Ureter (tissue), 1 donor: ENCODE measurements at regions not wholly inside any gene's neighbourhood (a gene's known extent, or its start where the extent isn't known, plus 50 kb on each side); places are given as distances from the start of the nearest gene placed in this dataset.
"Not testable (repeated sequence)": the region's sequence is repeated elsewhere in the genome, so short reads cannot be mapped to it uniquely, and the experiment has no call there.

ENCODE experiments used
- DNase-seq: peaks from one replicate; pipeline ENCODE4 v3.0.0-alpha.2; 2020; ENCODE audit warnings: low spot score
- donor health status: DM: yes; HTN: yes; CAD: no.

DNA sequence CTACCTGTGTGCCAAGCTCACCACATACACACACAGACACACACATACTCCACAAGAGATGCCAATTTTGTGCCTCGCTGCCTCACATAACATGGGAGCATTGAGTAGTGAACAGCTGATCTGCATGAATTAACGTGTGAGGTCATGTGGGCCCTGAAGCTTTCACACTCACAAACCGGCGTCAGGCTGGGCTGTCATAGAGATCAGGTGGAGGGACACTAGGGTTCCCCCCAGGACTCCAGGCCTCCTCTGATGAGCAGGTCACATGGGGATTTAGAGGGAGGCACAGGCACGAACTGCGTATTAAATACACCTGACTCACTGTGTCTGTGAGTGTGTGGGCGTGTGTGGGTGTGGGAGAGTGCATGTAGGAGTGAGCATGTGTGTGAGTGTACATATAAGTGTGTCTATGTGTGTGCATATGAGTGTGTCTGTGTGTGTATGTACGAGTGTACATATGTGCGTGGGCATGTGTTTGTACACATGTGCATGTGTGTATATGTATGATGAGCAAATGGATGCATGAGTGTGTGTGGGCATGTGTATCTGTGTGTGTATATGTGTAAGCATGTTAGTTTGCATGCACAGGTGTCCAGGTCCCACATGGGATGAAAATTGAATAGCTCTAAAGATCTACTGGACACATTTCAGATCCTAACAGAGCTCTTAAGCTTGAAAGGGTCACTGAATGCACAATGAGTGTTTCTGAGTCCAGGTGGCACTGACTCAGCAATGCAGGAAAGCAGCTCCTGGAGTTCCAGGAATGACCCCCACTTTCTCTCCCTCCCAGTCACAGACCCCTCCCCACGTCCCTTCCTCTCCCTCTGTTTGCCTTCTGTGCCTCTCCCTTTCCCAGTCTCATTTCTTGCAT lies 336.6 kb downstream of the PREX1 start:
- no peak for DNase-seq

DNA sequence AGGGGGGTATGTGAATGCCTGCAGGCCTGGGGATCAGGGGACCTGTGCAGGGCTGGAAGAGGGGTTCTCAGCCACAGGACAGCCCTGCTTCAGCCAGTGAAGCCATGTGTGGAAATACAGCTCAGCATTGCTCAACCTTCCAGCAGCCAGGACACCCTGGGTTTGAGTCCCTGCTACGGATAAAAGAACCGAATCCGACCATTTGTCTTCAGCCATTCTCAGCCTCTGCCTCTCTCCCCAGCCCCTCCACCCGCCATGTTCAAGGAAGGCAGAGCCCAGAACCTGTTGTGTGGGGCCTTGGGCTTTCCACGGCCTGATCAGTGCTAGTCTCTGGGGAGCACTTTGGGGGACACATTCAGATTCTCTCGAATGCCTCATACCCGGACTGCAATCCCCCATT lies 337.5 kb downstream of the PREX1 start:
- DNase-seq, result not testable (repeated sequence)

DNA sequence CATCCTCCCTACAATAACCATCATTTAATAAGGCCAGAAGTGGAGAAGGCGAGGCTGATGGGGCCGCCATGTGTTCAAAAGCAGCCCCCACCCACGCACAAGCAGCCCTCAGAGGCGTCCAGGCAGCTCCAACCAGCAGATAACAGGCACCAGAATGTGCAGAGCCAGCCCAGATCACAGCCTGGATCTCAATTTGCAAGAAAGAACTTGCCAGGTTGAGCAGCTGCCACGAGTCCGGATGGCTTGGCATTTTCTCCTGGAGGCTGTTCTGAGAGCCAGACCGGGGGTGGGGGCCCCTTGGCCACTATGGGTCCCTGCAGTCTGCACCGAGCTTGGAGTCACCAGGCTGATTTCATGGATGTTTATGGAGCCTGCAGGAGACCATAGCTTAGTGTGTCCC lies 338.1 kb downstream of the PREX1 start:
- no peak for DNase-seq

DNA sequence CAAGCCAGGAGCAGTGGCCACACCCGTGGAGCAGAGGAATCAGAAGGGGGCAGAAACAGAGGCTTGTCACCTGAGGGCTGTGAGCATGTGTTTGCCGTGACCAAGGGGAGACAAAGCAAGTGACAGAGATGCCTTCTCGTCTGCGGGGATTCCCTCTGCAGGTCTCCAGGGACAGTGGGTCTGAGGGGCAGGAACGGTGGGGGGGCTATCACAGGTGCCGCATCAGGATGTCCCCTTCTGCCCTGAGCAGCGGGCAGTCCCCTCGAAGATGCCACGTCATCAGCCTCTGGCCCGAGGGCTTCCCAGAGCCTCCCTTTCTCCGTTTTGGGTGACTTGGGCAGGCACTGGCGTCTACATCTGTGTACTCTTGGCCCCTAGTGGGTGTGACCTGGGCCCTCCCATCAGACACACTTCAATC lies 338.7 kb downstream of the PREX1 start:
- no peak for DNase-seq

DNA sequence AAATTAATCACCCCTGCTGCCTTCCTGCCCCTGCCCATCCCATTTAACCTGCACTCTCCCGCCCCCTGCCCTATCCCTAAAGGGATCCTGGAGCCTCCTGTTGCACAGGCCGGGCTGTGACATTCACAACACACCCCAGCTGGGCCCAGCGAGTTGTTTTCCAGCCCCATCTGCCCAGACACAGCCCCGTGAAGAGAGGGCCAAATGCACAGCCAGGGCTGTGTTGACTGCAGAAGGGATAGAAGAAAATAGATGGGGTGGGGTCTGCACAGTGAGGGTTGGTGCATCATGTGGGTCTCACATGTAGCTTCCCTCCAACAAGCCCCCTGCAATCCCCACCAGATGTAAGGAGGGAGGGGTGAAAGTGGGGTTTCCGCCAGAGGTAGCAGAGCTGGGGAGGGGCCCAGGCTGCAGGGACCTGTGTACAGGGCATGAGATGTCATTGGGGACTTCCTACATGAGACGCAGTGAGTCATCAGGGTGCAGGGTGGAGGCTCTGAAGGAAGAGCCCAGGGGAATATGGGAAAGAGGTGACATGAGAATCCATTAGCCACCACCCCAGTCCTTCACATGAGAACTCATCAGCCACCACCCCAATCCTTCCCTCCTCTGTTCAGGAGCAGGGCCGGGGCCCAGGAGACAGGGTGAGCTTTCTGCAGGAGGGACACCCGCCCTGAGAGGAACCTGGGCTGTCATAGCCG lies 339.3 kb downstream of the PREX1 start:
- DNase-seq, result not testable (repeated sequence)

DNA sequence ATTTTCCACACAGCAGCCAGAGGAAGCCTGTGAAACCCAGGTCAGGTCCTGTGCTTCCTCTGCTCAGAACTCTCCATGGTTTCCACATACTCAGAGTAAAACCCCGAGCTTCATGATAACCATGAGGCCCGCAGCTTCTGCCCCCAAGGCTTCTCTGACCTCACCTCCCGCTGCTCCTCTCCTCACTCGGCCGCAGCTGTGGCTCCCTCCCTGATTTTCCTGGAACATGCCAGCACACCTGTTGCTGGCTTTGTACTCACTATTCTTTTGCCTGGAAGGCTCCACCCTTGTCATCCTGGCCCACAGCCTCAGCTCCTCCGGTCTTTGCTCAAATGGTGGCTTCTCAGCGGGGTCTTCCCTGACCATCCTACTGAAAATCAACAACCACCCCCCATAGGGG lies 341.7 kb downstream of the PREX1 start:
- DNase-seq, result no peak

DNA sequence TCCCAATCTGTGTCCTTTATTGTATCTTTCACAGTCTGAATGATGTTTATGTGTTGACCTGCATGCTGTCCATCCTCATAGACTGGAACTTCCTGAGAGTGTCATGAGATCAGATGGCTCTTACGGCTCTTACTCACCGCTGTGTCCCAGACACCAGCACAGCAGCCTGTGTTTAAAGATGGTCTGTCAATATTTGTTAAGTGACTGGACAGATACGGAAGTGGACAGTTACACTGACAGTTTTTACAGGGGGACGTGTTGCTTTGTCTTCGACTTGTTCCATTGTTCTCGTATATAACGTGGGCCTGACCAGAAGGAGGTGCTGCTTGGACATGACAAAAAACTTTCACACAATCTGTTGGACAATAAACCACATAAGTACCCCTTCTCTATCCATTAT lies 342.6 kb downstream of the PREX1 start:
- DNase-seq, result not testable (repeated sequence)

DNA sequence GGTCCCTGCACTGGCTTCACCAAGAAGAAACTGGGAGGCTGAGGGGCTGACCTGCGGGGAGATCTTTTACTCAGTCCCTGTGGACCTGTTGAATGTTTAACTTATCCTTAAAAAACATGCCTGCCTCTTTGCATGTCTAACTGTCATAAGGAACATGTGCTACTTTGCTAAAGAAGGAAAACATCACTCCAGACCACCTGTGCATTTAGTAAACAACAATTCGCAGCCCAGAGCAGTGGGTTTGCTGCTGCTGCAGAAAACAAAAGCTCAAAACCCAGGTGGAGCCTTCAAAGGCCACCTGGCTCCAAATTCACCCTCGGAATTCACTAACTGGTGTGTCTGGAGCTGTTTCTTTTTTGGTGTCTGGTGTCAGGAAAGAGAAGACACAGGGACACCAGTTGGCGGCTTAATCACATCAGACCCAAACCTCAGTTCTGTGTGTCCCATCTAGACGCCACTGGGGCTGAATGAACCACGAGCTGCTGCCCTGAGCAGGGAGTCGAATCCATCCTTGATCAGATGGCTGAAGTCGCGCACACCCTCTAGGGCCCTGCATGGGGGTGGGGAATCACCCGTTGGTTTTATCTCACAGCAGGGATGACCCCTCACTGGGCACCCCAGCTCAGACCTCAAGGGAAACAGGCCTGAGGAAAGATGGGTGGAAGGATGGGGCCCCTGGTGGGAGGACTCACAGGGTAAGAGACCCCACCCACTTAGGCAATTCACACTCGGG lies 344.3 kb downstream of the PREX1 start:
- no peak for DNase-seq

DNA sequence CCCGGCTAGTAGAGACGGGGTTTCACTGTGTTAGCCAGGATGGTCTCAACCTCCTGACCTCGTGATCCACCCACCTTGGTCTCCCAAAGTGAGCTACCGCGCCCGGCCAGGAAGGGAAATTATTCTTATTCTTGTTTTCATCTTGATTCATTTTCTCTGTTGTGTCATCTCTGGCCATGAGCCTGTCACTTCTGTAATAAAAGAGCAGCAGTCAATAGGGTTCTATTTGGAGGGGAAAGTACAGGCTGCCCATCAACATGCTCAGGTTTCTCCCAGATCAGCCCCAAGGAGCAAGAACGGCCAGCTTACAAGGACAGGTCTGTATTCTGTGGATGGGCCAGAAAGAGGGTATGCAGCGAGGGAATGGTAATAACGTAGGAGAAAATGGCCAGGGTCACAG lies 345.0 kb downstream of the PREX1 start:
- no peak for DNase-seq

DNA sequence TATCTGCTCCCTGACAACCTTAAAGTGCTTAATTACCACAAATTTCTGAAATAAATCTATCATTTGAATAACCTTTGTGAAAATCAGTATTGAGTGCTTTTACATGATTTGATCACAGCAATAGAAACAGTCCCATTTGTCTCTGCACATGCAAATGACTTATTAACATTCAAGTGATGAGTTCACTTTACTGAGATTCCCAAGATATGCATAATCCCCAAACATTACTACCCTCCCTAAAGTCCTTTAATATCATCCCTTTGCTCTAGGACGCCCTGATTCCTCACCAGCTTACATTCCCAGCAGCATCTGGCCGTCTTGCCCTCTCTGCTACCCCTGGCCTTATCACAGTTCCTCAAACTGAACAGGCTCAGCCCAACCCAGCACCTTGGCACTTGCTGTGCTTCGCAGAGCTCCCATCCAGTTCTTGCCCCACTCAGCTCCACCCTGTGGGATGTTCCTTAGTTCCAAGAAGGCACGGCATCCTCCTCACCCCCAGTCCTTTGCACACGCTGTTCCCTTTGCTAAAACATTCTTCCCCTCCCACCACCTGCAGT lies 347.5 kb downstream of the PREX1 start:
- DNase-seq, result no peak

DNA sequence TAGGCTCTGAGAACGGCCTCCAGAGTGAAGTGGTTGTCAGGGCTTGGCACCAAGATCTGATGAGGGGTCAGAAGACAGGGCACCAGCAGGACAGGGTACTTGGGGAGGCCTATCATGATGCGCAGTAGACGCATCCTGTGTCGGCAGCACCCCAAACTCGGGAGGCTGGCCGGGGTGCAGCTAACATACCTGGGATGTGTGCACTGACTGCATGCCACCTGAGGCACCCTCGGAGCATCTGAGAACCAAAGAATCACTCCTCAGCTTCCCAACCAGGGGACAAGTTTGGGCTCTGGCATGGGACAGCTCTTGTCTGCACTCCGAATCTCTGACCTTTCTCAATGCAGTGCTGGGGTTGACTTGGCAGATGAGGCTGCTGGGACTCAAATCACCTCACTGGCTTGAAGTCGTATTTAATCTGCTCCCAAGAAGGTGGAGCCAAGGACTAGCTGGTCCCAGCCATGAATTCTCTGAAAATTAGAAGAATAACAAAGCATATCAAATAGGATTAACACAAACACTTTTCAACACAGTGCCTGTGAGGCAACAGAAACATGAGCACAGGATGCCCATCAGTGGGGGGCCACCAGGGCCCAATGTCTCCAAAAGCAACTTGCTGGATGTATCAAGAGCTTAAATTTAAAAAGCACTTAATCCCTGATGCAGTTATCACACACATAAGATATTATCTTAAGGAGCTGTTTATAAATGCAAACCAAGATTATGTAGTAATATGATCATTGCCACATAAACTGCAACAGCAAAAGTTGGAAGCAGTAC lies 348.8 kb downstream of the PREX1 start:
- no peak for DNase-seq

DNA sequence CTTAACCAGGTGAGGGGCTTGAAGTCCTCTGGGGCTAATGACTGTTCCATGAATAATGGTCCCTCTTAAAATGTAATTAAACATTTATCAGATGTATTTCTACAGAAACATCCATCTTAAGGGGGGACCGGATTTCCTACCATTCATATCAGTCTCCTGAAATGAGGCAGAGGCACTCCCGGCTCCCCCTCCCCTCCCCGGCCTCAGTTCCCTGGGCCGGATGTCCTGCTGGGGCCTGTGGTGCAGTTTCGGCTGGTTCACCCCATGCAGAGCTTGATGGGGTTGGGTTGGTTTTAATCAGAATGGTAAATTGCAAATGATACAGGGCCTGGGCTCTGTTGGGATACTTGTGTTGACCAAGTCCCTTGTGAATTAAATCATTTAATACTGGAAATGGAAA lies 349.4 kb downstream of the PREX1 start:
- no peak for DNase-seq

DNA sequence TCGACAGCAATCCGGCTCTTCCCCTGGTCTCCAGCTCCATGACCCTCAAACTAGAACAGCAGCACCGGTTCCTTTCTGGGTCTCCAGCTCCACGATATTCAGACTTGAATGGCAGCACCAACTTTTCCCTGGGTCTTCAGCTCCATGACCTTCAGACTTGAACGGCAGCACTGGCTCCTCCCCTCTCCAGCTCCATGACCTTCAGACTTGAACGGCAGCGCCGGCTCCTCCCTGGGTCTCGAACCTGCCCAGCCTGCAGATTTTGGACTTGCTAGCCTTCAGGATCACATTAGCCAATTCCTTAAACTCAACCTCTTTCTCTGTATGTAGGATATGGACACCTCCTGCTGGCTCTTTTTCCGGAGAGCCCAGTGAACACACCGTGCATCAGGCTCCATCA lies 350.9 kb downstream of the PREX1 start:
- no peak for DNase-seq

DNA sequence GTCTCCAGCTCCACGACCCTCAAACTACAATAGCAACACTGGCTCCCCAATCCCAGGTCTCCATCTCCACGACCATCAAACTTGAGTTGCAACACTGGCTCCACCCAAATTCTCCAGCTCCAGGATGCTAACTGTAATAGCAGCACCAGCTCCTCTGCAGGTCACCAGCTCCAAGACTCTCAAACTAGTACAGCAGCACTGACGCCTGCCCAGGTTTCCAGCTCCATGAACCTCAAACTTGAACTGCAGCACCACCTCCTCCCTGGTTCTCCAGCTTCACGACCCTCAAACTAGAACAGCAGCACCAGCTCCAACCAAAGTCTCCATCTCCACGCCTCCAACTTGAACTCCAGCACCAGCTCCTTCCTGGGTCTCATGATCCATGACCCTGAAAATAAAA lies 353.8 kb downstream of the PREX1 start:
- no peak for DNase-seq

DNA sequence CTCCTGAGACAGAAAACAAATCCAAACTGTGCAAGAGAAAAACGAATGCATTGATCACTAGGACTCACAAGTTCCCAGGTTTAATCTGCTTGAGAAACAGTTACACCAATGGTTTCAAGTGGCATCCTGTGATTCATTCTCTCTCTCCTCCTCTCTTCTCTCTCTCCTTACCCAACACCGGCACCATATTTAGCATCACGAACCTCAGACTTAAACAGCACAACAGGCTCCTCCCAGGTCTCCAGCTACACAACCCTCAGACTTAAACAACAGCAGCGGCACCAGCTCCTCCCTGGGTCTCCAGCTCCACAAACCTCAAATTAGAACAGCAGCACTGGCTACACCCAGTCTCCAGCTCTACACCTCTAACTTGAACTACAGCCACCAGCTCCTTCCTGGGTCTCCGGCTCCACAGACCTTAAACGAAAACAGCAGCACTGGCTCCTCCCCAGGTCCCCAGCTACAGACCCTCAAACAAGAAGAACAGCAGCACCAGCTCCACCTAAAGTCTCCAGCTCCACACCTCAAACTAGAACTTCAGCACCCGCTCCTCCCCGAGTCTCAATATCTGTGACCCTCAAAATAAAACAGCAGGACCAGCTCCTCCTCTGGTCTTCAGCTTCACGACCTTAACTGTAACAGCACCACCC lies 355.9 kb downstream of the PREX1 start:
- DNase-seq, result no peak

DNA sequence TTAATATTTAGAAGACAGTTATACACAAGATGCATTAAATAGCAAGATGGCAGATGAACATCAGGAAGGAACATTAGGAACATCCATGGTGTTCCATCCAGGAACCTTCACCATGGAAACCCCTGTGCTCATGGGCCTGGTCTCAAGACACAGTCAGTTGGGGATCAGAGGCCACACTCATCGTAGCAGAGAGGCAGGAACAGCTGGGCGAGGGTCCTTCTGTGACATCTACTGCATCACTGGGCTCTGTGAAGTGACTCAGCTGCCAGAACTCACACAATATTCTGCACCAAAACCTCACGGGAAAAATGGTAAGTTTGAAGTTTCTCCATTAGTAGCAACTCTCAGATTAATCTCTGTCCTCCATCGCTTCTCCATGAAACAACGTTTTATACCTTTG lies 356.6 kb downstream of the PREX1 start:
- DNase-seq, result no peak

DNA sequence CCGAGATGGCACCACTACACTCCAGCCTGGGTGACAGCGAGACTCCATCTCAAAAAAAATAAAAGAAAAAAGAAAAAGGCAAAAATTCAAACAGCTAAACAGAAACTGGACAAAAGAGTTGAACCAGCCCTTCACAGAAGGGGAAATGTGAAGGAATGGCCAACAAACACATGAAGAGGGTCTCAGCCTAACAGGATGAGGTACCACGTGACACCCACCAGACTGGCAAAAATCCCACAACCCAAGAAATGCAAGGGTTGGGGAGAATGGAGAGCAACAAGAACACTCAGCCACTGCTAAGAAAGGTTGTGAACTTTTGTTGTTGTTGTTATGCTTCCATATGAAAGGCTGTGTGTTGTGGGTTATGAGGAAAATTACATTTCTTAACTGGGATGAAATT lies 357.7 kb downstream of the PREX1 start:
- no peak for DNase-seq

DNA sequence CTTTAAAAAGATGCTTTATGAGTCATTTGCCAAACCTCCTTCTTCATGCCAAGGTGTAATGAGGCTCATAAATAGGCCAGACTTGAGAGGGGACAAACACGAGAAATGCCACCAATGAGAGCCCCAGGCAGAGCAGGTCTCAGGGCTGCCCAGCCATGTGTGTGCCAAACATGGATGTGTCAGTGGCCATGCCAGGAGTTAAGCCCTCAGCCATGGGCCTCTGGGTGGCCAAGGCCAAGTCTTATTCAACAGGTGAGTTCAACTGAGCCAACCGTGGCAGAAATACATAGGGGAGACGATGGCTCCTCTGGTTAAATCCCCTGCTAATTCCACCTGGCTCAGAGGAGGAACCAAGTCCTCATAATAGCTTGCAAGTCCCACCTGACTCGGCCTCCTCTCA lies 358.8 kb downstream of the PREX1 start:
- DNase-seq, result no peak

DNA sequence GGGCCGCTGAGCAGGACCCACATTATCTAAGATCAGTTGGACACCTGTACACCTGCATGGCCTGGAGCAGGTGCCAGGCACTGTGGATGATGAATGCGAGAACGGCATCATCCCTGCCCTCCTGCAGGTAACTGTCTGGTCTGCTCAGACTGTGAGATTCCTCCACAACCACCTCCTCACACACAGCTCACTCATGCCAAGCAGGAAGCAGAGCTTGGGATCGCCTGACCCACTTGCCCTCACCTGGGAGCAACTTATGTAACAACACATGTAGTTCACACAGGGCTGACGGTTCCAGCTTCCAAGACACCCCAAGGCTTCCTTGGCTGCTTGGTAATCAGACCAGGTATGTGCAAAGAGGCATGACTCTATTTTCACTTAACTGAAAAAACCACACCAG lies 359.2 kb downstream of the PREX1 start:
- DNase-seq, result no peak

DNA sequence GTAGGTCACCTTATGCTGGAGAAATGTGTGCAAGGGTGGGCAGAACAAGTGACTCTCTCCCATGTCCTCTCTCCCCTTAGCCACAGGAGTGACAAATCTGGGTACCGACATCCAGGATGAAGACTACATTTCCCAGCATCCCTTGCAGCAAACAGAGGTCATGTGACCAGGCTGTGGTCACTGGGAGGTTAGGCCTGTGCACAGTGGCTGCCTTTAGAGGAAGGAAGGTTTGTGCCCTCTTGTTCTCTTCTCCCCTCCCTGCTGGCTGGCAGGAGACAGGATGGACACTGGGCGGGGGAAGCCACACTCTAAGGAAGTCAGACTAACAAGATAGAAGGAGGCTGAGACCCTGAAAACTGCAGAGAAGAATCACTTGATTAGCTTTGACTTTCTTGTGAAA lies 360.2 kb downstream of the PREX1 start:
- no peak for DNase-seq

DNA sequence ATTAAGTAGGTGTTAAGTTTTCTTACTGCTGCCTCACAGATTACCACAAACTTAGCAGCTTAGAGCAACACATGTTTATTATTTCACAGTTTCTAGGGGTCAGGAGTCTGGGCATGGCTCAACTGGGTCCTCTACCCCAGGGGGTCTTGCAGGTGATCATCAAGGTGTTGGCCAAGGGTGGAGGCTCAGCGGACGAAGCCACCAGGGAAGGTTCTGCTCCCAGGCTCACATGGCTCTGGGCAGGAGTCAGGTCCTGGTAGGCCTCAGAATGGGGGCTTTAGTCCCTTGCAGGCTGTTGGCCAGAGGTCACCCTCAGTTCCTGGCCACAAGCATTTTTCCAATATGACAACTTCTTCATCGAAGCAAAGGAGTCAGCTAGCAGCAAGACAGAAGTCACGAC lies 362.5 kb downstream of the PREX1 start:
- DNase-seq, result no peak
